Activated CD4-positive, alpha-beta T cell treated with anti-CD3 and anti-CD28 coated beads, Interleukin-2, amount 50 U/mL, for 48 hours (primary cell): ENCODE measurements at regions not wholly inside any gene's neighbourhood (a gene's known extent, or its start where the extent isn't known, plus 50 kb on each side); places are given as distances from the start of the nearest gene placed in this dataset.
"Not testable (repeated sequence)": the region's sequence is repeated elsewhere in the genome, so short reads cannot be mapped to it uniquely, and the experiment has no call there.

Source experiments
- DNase-seq, 2 experiments: peaks; one replicate each; pipeline ENCODE4 v3.0.0-alpha.2; 2020

- not testable (repeated sequence) for DNase-seq
Measured at GRCh38 chr17:71617767-71618166, 503.1 kb upstream of the SOX9 start.

DNA sequence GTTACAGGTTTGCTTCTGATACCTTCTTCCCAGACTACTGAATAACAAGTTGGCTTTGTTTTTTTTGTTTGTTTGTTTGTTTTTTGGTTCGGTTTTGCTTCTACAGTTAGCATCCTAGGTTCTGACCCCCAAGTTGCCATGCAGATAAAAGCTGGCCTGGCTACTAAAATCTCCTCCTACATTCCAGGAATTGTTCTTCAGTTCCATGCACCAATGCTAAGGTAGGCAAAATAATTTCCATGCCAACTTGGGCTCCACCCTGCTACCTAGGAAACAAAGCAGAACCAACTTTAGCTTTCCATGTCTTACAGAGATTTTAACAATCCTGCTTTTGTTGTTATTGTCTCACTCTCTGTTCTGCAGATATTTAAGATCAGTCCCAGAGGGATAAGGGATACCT lies 495.5 kb upstream of the SOX9 start:
- no peak for DNase-seq

GRCh38 chr17:71628306-71628705 lies 492.5 kb upstream of the SOX9 start:
- no peak for DNase-seq

DNA sequence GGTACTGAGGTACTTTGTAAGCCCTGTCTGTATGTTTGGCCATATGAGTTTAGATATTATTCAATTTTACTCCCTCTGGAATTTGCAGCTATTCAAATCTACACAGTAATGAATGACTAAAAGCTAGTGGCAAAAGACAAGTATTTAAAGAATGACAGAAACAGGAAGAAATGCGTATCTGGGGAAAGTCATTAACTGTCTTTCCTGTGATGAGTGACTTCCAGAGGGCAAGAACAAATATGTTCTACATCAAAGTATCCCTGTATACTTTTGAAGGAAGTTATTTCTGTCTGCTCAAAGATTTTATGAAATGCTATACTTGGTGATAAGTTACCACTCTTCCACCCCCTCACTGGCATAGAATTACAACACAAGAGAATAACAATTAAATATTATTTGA lies 489.3 kb upstream of the SOX9 start:
- no peak for DNase-seq

GRCh38 chr17:71632328-71632727 lies 488.5 kb upstream of the SOX9 start:
- DNase-seq = no peak

DNA sequence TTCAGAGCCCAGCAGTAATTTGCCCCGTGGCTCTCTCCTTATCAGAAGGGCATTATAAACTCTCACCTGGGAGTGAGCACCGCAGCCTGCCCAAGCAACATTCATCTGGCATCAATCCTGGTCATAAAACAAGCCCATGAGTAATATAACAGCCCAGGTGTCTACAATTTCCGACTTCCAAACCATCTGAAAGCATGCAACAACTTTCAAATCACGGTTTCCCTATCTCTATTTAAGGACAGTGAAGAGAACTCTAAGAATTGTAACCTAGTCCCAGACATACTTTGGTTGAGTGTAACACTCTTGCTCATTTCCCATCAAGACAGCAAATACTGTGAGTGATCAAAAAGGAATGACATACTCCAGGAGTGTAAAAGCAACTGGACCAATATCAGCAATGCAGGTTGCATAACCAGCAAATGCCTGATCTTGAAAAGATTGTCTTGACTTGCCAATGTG lies 487.4 kb upstream of the SOX9 start:
- no peak for DNase-seq

DNA sequence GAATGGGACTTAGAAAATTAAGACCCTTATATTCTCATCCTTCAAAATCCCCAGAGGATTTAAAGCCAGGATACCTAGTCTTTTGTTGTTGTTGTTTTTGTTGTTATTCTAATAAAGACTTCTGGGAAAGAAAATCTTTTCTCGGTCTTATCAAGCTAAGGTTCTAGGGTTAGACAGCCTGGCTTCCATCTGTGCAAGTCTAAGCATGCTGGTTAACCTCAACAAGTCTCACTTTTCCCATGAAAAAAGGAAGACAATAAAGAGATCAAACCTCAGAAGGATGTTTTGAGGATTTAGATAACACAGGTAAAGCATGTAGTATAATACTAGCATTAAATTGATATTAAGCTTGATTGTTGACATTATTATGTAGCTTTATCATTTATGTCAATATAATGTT lies 486.4 kb upstream of the SOX9 start:
- no peak for DNase-seq

DNA sequence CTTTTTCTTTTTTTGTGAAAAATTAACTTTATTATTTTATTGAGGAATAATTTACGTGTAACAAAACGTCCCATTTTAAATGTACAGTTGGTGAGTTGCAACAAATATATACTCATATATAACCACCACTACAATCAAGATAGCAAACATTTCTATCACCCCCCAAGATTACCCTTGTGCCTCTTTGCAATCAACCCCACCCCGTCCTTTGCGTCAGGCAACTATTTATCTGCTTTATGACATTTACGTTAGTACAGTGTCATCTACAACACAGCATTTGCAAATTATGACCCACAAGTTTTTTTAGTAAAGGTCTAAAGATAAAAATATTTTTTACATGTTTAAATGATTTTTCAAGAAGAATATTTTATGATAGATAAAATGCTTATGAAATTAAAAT lies 485.6 kb upstream of the SOX9 start:
- DNase-seq = no peak

DNA sequence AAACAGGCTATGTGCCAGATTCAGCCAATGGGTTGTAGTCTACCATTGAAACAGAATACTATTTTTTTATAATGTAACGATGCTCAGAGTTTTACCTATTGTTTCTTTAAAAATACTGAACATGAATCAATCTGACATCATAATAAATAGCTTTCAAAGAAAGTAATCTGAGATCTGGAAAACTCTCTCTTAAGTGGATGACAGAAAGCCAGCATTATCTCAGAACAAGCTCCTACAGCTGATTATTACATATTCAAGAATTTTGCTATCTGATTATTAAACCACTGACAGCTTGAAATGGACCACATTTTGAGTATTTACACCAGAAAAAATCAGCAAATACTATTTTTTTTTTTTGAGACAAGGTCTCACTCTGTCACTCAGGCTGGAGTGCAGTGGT lies 484.2 kb upstream of the SOX9 start:
- DNase-seq = no peak

GRCh38 chr17:71638668-71639067 lies 482.2 kb upstream of the SOX9 start:
- DNase-seq = no peak

DNA sequence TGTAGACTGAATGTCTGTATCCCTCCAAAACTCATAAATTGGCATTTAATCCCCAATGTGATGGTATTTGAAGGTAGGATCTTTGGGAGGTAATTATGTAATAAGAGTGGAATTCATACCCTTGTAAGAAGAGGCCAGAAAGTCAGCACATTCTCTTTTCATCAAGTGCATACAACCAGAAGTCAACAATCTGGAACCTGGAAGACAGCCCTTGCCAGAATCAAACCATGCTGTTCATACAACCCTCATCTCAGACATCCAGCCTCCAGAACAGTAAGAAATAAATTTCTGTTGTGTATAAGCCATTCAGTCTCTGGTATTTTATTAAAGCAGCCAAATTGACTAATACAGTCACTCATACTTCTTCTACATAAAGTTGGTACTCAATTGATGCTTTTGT lies 481.0 kb upstream of the SOX9 start:
- DNase-seq = no peak

- not testable (repeated sequence) for DNase-seq
Measured at GRCh38 chr17:71646890-71647289, 473.9 kb upstream of the SOX9 start.

DNA sequence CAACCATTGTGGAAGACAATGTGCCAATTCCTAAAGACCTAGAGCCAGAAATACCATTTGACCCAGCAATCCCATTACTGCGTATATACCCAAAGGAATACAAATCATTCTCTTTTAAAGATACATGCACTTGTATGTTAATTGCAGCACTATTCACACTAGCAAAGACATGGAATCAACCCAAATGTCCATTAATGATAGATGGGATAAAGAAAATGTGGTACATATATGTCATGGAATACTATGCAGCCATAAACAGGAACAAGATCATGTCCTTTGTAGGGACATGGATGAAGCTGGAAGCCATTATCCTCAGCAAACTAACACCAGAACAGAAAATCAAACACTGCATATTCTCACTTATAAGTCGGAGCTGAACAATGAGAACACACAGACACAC lies 472.5 kb upstream of the SOX9 start:
- DNase-seq = not testable (repeated sequence)

- no peak for DNase-seq
Measured at GRCh38 chr17:71649941-71650350, 470.9 kb upstream of the SOX9 start.

DNA sequence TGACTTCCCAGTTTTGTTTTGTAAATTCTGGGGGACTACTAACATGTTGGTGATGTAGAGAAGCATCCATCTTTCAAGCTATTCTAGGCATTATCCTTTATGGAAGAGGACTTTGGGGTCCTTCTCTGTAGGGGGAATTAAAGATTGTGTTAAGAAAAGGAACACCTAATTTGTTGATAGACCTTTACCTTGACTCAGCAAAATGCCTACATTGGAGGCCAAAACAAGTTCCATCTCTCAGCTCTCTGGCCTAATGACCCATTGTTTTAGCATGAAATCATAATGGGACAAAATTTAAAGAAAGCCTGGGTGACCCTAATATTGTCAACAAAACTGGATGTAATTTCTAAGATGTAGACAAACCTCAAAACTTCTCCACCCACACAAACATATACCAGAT lies 465.3 kb upstream of the SOX9 start:
- DNase-seq = no peak

GRCh38 chr17:71656964-71657858 lies 463.6 kb upstream of the SOX9 start:
- DNase-seq = no peak

DNA sequence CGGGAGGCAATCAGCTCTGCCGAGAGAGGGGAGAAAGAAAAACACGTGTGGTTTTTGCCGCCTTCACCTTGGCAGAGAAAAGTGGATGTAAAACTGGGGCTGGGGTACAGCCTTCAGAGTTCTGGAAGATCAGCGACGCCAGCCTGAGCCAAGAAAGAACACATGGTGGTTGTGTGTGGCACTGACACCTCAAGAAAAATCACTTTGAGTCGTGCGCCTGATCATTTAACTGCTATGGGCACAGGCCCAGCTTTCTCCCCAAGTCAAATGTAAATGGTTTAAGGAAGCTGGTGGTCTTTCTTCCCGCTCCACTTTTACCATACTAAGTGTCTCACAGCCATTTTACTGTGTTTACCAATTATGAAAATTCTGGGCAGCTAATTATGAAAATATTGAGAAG lies 461.8 kb upstream of the SOX9 start:
- DNase-seq = no peak

DNA sequence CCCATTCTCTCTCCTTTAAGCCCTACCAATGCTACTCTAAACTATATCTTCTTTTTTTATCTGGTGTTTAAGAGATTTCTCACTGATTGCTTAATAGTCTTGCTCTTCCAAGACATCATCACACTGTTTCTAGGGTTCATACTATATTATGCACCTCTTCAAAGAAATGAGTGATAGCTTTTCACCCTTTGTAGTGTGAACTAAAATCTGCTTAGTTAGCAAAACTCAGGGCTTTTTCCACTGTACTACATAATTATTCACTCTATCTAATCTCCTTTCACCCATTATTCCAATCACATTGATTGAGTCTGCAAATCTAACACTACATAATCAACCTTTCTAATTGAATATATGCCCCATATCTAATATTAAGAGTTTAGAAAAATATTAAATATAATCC lies 456.0 kb upstream of the SOX9 start:
- no peak for DNase-seq

GRCh38 chr17:71666047-71666446 lies 454.8 kb upstream of the SOX9 start:
- DNase-seq = no peak

GRCh38 chr17:71667661-71668060 lies 453.2 kb upstream of the SOX9 start:
- no peak for DNase-seq

DNA sequence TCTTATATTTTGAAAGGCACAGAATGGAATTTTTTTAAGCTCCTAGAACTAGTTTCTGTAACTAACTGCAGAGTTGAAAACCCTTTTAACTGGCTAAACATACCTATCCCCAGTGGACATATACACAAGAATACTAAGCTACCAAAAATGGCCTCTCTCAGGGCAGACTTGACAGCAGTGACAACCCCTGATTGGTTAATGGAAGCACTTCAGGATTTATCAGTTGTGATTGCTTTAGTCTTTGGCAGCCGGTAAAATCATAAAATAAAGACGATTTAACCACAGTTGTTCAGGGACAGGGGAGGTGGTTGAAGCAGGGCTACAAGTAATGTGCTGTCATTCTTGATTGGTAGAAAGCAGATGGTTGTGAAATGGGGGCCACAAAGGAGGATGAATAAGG lies 452.0 kb upstream of the SOX9 start:
- DNase-seq = no peak

DNA sequence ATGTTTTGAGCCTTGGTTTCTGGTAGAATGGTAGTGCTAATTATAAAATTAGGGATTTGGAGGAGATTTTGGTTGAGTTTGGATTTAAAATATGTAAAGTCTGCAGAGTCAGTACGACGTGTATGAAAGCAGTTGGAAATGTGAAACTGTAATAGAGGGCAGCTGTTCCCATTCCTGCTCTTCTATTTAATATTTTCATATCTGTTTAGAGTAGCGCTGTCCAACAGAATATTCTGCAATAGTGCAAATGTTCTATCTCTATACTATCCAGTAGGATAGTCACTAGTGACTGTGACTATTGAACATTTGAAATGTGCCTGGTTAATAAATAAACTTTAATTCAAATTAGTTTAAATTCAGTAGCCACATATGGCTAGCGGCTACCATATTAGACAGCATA lies 443.4 kb upstream of the SOX9 start:
- no peak for DNase-seq

- no peak for DNase-seq
Measured at GRCh38 chr17:71679832-71680231, 441.0 kb upstream of the SOX9 start.

- no peak for DNase-seq
Measured at GRCh38 chr17:71681427-71682173, 439.2 kb upstream of the SOX9 start.
